AG04450 (cell line): ENCODE measurements at regions not wholly inside any gene's neighbourhood (a gene's known extent, or its start where the extent isn't known, plus 50 kb on each side); places are given as distances from the start of the nearest gene placed in this dataset.

ENCODE experiments used
- CTCF ChIA-PET: fragments of 300-600, 350-600 bp; formaldehyde crosslinking; extraction: SDS; loops from one replicate; lab custom pipeline; 2022; ENCODE audit warnings: antibody characterized with exemption, inconsistent platforms; lab: Charles Lee
- POLR2A ChIA-PET: fragments of 350-600 bp; formaldehyde crosslinking; extraction: SDS; loops from one replicate; lab custom pipeline; 2021; ENCODE audit warnings: antibody characterized with exemption, inconsistent platforms; lab: Yijun Ruan, JAX
- DNase-seq: peaks from one replicate; pipeline ENCODE4 v3.0.0-alpha.2; 2011; ENCODE audit warnings: low read depth, low spot score
- H3K27ac ChIP-seq: one replicate; pipeline ENCODE4 v1.5.1; 2012; ENCODE audit warnings: low read depth, low read length, control low read depth
- H3K27me3 ChIP-seq: one replicate; pipeline ENCODE4 v1.6.0; 2012; ENCODE audit warnings: low read length; ENCODE audit not compliant: control insufficient read depth, insufficient read depth
- H3K4me3 ChIP-seq: 2 replicates; pipeline ENCODE4 v1.5.1; 2011; ENCODE audit warnings: mild to moderate bottlenecking, low read depth, low read length, control low read depth
- H3K9me3 ChIP-seq: 2 replicates; pipeline ENCODE4 v1.5.1; 2012; ENCODE audit warnings: low read length; ENCODE audit not compliant: control insufficient read depth, insufficient read depth
- TF ChIP-seq, protein P1 (sequence below): IDR thresholded peaks from 2 replicates; pipeline ENCODE4 v1.5.1; 2011; ENCODE audit warnings: low read depth, low read length, control low read depth, inconsistent platforms

DNA sequence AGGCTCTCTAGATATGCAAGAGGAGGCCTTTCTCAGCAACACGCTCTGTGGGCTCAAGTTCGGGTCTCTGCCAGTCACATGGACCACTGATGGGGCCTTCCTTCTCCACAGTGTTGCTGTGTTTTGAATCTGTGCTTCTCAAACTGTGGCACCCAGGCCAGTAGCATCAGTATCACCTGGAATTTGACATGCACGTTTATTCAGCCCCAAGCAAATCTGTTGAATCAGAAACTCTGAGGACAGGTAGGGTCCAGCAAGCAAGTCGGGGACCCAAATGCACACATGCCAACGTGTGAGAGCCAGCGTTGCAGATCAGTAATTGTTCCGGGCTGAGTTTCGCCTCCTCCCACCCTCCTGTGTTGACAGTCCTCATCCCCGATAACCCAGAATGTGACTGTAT lies 502.6 kb downstream of the IRX1 start:
- TF ChIP-seq, protein P1, sequence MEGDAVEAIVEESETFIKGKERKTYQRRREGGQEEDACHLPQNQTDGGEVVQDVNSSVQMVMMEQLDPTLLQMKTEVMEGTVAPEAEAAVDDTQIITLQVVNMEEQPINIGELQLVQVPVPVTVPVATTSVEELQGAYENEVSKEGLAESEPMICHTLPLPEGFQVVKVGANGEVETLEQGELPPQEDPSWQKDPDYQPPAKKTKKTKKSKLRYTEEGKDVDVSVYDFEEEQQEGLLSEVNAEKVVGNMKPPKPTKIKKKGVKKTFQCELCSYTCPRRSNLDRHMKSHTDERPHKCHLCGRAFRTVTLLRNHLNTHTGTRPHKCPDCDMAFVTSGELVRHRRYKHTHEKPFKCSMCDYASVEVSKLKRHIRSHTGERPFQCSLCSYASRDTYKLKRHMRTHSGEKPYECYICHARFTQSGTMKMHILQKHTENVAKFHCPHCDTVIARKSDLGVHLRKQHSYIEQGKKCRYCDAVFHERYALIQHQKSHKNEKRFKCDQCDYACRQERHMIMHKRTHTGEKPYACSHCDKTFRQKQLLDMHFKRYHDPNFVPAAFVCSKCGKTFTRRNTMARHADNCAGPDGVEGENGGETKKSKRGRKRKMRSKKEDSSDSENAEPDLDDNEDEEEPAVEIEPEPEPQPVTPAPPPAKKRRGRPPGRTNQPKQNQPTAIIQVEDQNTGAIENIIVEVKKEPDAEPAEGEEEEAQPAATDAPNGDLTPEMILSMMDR, result no peak

DNA sequence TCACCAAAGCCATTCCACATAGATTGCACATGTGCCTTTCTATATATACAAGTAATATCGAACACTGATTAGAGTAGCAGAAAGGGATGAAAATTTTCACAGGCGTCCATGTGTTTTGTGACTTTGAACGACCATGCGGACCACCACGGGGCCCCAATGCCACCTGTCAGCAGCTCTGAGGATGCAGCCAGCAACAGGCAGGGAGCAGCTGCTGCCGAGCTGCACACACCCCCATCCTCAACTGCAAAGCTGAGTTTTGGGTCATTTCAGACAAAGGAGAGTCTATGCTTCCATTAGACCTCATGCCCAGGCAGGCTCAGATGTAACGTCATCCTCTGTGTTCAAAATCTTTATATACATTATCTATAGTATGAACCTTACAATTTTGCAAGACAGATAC lies 503.8 kb downstream of the IRX1 start:
- Histone ChIP-seq H3K9me3 (peaks cover 51% of the 10 kb centered on the region), H3K27me3 (no peaks in the 10 kb centered on the region), H3K4me3 (no peak overlapping the region), H3K27ac (no peak overlapping the region)
- ChIA-PET CTCF (no interaction called here), POLR2A (no interaction called here)
- TF ChIP-seq, protein P1, result no peak
- no peak for DNase-seq

More for the DNA sequence above, 502.6 kb downstream of the IRX1 start:
- no peak for DNase-seq
- Histone ChIP-seq H3K27ac (no peak overlapping the region), H3K9me3 (peaks cover 49% of the 10 kb centered on the region), H3K27me3 (no peaks in the 10 kb centered on the region), H3K4me3 (no peak overlapping the region)
- ChIA-PET POLR2A (no interaction called here), CTCF (no interaction called here)

DNA sequence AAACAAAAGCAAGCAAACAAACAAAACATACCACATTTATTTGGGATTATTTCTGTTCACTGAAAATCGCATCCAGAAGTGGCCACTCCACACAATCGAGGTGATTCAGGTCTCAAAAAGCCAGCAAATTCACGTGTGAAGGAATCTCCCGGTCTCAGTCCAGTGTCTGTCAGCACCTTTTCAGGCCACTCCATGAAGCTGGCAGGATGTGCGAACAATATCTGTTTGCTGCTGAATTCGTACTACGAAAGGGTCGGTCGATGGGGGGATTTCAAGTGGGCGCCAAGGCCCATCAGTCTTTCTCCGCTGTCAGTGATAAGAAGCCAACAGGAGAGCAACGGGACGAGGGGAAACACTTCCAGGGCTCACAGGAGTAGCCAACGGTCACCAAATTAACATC lies 505.1 kb downstream of the IRX1 start:
- no peak for DNase-seq
- ChIA-PET CTCF (no interaction called here), POLR2A (no interaction called here)
- Histone ChIP-seq H3K27ac (no peak overlapping the region), H3K4me3 (no peak overlapping the region), H3K9me3 (peaks cover 54% of the 10 kb centered on the region), H3K27me3 (no peaks in the 10 kb centered on the region)
- TF ChIP-seq, protein P1, result no peak

DNA sequence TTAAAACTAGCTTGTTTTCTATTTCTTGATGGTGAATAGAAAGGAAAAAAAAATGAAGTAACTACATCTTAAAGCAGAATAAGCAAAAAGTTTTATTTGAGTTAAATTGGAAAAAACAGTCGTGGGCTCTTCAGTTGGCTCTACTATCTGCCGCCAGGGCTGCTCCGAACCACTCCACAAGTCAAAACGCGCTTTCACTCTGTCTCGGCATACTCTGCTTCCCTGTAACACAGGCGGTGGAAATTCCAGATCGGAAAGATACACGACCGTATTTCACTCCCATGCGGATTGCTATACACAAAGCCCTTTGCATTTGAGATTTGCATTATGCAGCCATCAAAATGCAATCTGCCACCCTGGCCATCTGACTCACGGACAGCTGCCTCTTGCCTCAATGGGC lies 505.6 kb downstream of the IRX1 start:
- Histone ChIP-seq H3K4me3 (no peak overlapping the region), H3K9me3 (peaks cover 50% of the 10 kb centered on the region), H3K27ac (no peak overlapping the region), H3K27me3 (no peaks in the 10 kb centered on the region)
- TF ChIP-seq, protein P1, result no peak
- ChIA-PET CTCF (no interaction called here), POLR2A (no interaction called here)
- DNase-seq, result no peak

DNA sequence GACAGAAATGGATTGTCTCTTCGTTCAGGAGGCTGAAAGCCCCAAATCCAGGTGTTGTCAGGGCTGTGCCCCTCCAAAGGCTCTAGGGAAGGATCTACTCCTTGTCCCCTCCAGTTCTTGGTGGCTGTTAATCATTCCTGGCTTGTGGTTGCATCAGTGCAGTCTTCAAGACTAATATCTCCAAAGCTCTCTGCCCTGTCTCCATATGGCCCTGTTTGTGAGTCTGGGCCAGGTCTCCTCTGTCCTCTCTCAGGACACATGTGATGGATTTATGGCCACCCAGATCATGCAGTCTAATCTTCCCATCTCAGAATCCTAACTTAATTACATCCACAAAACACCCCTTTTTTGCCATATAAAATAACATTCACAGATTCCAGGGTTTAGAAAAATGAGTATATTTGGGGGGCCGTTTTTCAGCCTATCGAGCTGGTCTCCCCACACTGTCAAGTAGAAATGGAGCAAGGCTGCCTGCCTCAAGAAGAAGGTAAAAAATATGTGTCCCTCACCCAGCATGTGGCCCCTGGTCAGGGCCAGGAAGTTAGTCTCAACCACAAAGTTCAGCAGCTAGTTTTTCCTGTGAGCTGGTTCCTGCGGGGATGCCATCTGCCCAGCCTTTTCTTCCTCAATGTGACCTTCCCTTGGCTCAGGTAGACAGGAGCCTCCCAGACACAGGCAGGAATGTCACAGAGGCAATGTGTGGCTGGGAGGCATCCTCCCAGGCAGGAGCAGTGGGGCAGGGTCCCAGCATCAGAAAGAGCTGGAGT lies 509.4 kb downstream of the IRX1 start:
- ChIA-PET POLR2A (no interaction called here), CTCF (no interaction called here)
- no peak for DNase-seq
- Histone ChIP-seq H3K4me3 (no peak overlapping the region), H3K9me3 (peaks cover 57% of the 10 kb centered on the region), H3K27me3 (no peaks in the 10 kb centered on the region), H3K27ac (no peak overlapping the region)
- TF ChIP-seq, protein P1, result no peak
